Middle frontal gyrus (tissue), 1 donor: ENCODE measurements at regions not wholly inside any gene's neighbourhood (a gene's known extent, or its start where the extent isn't known, plus 50 kb on each side); places are given as distances from the start of the nearest gene placed in this dataset.

Experiments
- DNase-seq: peaks from one replicate; pipeline ENCODE4 v3.0.0-alpha.2; 2015; ENCODE audit warnings: low spot score; ENCODE audit errors: extremely low spot score

- DNase-seq, result no peak
These were observed 219.1 kb upstream of the STK17B start for GRCh38 chr2:196390243-196391148.

DNA sequence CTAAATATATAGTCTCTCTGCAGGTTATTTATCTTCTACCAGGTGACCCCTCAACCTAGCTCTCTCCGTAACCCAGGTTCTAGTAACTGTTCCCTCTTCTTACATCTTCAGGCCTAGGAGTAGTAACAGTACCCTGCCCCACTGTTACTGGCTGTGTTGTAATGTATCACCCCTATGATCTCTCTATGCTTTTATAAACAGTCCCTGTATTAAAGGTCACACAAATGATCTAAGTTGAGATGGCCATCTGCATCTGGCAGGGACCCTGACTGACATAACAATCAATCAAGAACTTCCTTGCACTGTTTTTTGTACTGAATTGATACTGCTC, 219.7 kb upstream of the STK17B start:
- no peak for DNase-seq

GRCh38 chr2:196399096-196399495, 227.7 kb upstream of the STK17B start:
- DNase-seq, result no peak

GRCh38 chr2:196399722-196400691, 228.6 kb upstream of the STK17B start:
- peak; percentile 38 for DNase-seq

- DNase-seq, result no peak
These were observed 232.1 kb upstream of the STK17B start for GRCh38 chr2:196403471-196403870.

- no peak for DNase-seq
These were observed 232.9 kb upstream of the STK17B start for GRCh38 chr2:196404276-196404675.

DNA sequence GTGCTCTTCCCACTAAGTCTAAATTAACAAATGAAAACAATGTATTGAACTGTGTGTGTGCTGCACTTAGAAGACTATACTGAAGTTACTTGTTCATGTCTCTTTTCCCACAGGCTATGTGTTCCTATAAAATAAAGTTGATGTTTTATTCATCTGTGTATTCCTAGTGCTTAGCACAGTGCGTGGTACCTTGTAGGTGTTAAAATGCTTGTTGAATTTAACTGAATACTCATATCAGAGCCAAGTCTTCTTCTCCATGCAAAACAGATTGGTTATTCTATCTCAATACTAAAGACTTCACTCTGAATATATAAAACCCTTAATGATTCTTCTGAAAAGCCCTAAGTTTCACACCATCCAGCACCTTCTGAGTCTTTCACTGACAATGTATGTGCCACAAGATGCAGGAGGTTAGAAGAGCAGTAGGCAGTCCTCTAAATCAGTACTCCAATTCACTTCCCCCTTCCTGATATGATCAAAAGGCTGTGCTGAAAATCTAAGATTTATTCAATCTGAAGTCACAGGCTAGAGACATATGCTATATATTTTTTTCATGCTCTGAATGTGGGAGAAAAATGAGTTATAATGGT, 231.7 kb upstream of the CCDC150 start:
- no peak for DNase-seq

- DNase-seq, result no peak
These were observed 230.1 kb upstream of the CCDC150 start for GRCh38 chr2:196409376-196409775.

- peak; percentile 28 for DNase-seq
These were observed 229.5 kb upstream of the CCDC150 start for GRCh38 chr2:196410008-196410407.

DNA sequence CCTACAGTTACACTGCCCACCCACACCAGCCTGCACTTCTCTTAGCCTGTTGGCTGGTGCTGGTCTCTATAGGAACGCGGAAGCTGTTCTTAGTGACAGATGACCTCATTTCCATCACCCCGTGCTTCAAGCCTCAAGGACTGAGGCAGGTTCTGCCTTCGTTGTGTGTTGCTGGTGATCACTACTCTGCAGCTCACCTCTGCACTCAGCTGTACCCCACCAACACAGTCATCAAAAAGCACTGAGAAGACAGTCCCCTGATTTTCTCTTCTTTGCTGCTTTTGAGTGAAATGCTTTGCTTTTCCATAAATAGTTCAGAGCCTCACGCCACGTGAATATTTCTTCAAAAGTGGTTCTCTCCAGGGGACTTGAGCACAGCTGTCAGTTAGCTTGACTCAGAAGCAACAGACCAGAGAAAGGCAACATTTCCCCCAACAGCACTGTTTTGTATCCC, 225.7 kb upstream of the CCDC150 start:
- no peak for DNase-seq

- no peak for DNase-seq
These were observed 224.1 kb upstream of the CCDC150 start for GRCh38 chr2:196415384-196415783.

GRCh38 chr2:196420143-196420542, 219.4 kb upstream of the CCDC150 start:
- DNase-seq, result no peak

GRCh38 chr2:196421880-196422279, 217.6 kb upstream of the CCDC150 start:
- no peak for DNase-seq

DNA sequence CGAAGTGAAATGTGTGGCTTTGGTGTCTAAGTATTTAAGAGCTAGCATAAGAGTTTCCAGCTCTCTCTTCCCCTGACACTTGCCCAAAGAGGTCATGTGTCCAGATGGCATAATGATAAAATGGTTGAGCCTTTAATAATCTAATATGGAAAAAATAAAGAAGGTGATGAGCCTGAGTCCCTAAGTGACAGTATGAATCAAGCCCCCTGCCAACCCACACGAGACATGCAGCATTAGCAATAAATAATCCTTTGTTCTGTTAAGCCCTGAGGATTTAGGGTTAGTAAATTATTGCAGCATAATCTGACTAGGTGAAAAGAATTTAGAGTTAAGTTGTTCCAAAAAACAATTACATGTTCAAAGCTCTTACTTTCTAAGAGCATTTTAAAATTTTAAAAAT, 217.2 kb upstream of the CCDC150 start:
- DNase-seq, result no peak

- DNase-seq, result no peak
These were observed 213.4 kb upstream of the CCDC150 start for GRCh38 chr2:196426122-196426521.

- no peak for DNase-seq
These were observed 211.4 kb upstream of the CCDC150 start for GRCh38 chr2:196427986-196428634.

DNA sequence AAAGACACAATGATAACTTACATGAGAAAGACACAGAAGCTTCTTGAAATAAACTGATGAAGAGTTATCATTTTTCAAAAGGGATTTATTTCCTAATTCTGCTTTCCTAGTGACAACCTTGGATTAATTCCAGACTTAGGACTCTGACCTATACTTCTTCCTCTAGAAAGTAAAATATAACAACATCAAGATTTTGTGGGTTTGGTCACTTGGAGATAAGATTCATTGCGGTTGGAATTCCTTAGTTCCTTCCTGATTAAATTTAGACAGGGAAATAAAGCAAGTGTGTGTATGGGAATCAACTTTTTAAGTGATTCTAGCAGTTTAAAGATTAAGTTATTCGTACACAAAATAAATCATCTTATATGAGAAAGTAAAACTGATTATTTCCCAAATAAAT, 208.4 kb upstream of the CCDC150 start:
- no peak for DNase-seq

DNA sequence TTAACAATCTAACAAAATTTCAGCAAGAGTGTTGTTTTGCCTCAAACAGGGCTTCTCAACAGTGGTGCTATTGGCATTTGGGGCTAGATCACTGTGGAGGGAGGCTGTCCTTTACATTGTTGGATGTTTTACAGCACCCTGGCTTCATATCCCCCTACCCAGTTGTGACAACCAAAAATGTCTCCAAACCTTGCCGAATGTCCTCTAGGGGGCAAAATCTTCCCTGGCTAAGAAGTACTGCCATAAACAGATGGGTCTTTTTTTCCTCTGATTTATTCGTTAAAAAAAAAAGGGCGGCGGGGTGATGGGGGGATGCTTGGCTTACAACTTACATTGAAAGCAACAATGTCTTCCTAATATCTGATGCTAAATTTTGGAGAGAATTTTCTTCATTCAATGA, 207.6 kb upstream of the CCDC150 start:
- DNase-seq, result no peak

GRCh38 chr2:196433116-196433515, 206.4 kb upstream of the CCDC150 start:
- no peak for DNase-seq

DNA sequence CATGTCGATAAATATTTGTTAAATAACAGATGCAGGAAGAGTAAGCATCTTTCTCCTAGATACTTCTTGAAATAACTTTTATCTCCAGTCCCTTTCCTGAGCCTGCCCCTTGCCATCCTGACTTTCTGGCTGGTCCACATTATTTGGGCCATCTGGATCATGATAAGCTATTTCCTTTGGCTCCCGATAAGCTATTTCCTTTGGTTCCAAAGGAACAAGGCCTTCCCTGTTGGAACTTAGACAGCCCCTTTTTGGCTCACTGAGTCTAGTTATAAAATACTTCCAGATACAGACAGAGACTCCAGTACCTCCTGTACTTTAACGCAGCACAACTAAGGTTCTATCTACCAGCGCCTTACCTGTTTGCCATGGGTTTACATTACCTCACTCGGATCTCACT, 205.3 kb upstream of the CCDC150 start:
- DNase-seq, result no peak

- DNase-seq, result no peak
These were observed 204.3 kb upstream of the CCDC150 start for GRCh38 chr2:196435189-196435588.
